DND-41 (cell line): ENCODE measurements at regions not wholly inside any gene's neighbourhood (a gene's known extent, or its start where the extent isn't known, plus 50 kb on each side); places are given as distances from the start of the nearest gene placed in this dataset.

ENCODE experiments used
- ATAC-seq: fragments of 200-7000 bp; cut with Tn5 transposase; 3 replicates; pipeline ENCODE4 v1.9.1; 2021; ENCODE audit warnings: low read depth; ENCODE audit not compliant: insufficient read depth
- DNase-seq: peaks from one replicate; pipeline ENCODE4 v3.0.0-alpha.2; 2020
- H2AFZ ChIP-seq: 2 replicates; pipeline ENCODE4 v1.6.0; 2012; ENCODE audit warnings: low read depth, low read length
- H3K27ac ChIP-seq: 2 replicates; pipeline ENCODE4 v1.5.1; 2012; ENCODE audit warnings: low read length, inconsistent platforms
- H3K27me3 ChIP-seq: fragments of 200-600 bp; sonication (generic); 2 replicates; pipeline ENCODE4 v1.6.0; 2012; ENCODE audit warnings: low read length, mild to moderate bottlenecking, inconsistent platforms; ENCODE audit not compliant: insufficient read depth, poor library complexity
- H3K36me3 ChIP-seq: 2 replicates; pipeline ENCODE4 v1.5.1; 2012; ENCODE audit warnings: low read length, inconsistent platforms; ENCODE audit not compliant: insufficient read depth
- H3K4me1 ChIP-seq: 2 replicates; pipeline ENCODE4 v1.5.1; 2012; ENCODE audit warnings: mild to moderate bottlenecking, low read length; ENCODE audit not compliant: insufficient read depth
- H3K4me2 ChIP-seq: 2 replicates; pipeline ENCODE4 v1.6.0; 2012; ENCODE audit warnings: mild to moderate bottlenecking, moderate library complexity, low read length, inconsistent platforms; ENCODE audit not compliant: insufficient read depth
- H3K4me3 ChIP-seq, 2 experiments: fragments of 200-600 bp in 1 of 2; shearing (Covaris generic) in 1 of 2; 2 replicates each; pipeline ENCODE4 v1.5.1; 2012 to 2016; ENCODE audit warnings: inconsistent platforms in 2 of 2, low read length in 2 of 2, mild to moderate bottlenecking in 2 of 2, low read depth in 1 of 2, moderate library complexity in 1 of 2
- H3K79me2 ChIP-seq: 2 replicates; pipeline ENCODE4 v1.6.0; 2012; ENCODE audit warnings: low read length, inconsistent platforms; ENCODE audit not compliant: insufficient read depth
- H3K9ac ChIP-seq: 2 replicates; pipeline ENCODE4 v1.6.0; 2012; ENCODE audit warnings: low read depth, mild to moderate bottlenecking, inconsistent platforms, low read length, moderate library complexity
- H3K9me3 ChIP-seq: 2 replicates; pipeline ENCODE4 v1.5.1; 2012; ENCODE audit warnings: low read length, moderate library complexity, mild to moderate bottlenecking, inconsistent platforms; ENCODE audit not compliant: insufficient read depth, severe bottlenecking
- H4K20me1 ChIP-seq: 2 replicates; pipeline ENCODE4 v1.6.0; 2012; ENCODE audit warnings: low read length; ENCODE audit not compliant: insufficient read depth
- EZH2 ChIP-seq: IDR thresholded peaks from 3 replicates; pipeline ENCODE4 v1.6.1; 2012; ENCODE audit warnings: borderline replicate concordance, low read depth, mild to moderate bottlenecking, moderate library complexity, low read length, inconsistent platforms; ENCODE audit not compliant: severe bottlenecking
- TF ChIP-seq, protein P1 (sequence below): IDR thresholded peaks from 2 replicates; pipeline ENCODE4 v1.5.1; 2012; ENCODE audit warnings: borderline replicate concordance, low read length, moderate library complexity, mild to moderate bottlenecking; ENCODE audit not compliant: poor library complexity, severe bottlenecking; ENCODE audit errors: extremely low read depth

DNA sequence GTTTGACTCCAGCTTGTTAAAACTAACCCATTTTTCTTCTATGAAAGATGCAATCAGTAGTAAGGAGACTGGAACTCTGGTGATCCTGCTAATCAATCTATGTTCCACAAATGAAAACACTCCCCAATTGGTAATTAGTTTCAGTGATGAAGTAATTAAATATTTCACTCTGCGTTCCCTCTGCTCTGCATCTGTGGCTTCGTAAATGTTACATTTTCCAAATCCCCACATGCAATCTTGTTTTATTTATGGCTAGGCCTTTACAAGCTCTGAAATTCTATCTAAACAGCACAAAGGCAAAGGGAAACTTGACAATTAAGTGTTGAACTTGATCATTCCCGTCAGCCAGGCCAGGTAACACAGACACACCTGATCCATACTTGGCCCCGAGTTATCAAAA lies 231.4 kb upstream of the OSR1 start:
- Histone ChIP-seq H3K9ac (no peak overlapping the region), H2AFZ (no peak overlapping the region), H3K4me1 (no peaks in the 10 kb centered on the region), H3K4me2 (no peak overlapping the region), H3K36me3 (no peaks in the 10 kb centered on the region), H4K20me1 (no peaks in the 10 kb centered on the region), H3K27me3 (no peaks in the 10 kb centered on the region), H3K4me3 (no peak overlapping the region), H3K9me3 (no peaks in the 10 kb centered on the region), H3K79me2 (no peaks in the 10 kb centered on the region), H3K27ac (no peak overlapping the region)
- ATAC-seq (no peak), DNase-seq (no peak)
- TF ChIP-seq EZH2 = no peak
- TF ChIP-seq, protein P1, sequence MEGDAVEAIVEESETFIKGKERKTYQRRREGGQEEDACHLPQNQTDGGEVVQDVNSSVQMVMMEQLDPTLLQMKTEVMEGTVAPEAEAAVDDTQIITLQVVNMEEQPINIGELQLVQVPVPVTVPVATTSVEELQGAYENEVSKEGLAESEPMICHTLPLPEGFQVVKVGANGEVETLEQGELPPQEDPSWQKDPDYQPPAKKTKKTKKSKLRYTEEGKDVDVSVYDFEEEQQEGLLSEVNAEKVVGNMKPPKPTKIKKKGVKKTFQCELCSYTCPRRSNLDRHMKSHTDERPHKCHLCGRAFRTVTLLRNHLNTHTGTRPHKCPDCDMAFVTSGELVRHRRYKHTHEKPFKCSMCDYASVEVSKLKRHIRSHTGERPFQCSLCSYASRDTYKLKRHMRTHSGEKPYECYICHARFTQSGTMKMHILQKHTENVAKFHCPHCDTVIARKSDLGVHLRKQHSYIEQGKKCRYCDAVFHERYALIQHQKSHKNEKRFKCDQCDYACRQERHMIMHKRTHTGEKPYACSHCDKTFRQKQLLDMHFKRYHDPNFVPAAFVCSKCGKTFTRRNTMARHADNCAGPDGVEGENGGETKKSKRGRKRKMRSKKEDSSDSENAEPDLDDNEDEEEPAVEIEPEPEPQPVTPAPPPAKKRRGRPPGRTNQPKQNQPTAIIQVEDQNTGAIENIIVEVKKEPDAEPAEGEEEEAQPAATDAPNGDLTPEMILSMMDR = no peak

DNA sequence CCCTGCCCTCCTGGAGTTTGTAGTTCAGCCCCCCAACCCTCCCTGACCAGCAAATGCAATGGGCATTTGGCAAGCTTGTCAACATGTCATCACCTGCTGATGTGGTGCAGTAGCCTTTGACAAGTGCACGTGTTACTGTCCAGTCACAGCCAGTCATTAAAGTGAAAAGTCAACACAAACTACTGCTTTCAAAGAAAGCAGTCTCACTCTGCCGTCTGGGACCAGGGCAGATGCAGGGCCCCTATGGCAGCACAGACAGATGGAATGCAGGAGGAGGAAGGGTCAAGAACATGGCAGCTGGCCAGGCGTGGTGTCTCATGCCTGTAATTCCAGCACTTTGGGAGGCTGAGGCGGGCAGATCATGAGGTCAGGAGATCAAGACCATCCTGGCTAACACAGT lies 222.4 kb upstream of the OSR1 start:
- TF ChIP-seq EZH2 = no peak
- TF ChIP-seq, protein P1 = no peak
- Histone ChIP-seq H3K4me3 (no peak overlapping the region), H3K4me1 (no peaks in the 10 kb centered on the region), H4K20me1 (no peaks in the 10 kb centered on the region), H3K27ac (no peak overlapping the region), H2AFZ (no peak overlapping the region), H3K9ac (no peak overlapping the region), H3K79me2 (no peaks in the 10 kb centered on the region), H3K36me3 (no peaks in the 10 kb centered on the region), H3K27me3 (no peaks in the 10 kb centered on the region), H3K4me2 (no peak overlapping the region), H3K9me3 (no peaks in the 10 kb centered on the region)
- DNase-seq (no peak), ATAC-seq (no peak)

DNA sequence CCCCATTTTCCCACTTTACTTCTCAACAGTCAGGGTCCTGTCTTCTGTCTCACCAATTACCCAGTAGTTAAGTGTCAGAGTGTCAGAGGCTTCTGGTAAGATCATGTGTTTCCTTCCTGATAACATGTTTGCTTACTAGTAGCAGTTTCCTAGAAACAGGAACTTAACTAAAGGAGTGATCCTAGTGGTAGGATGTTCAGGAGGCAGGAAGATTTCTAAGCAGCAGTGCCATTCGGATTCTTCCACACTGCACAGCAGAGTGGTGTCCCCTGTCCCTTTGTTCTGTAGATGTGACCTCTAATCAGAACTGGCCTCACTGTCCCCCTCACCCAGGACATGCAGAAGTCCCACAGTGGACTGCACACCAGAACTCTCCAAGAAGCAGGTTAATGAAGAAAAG lies 221.8 kb upstream of the OSR1 start:
- H3K4me2 ChIP-seq = no peak overlapping the region
- no peak for DNase-seq
- no peaks in the 10 kb centered on the region for H3K79me2 ChIP-seq
- H3K9ac ChIP-seq = no peak overlapping the region
- ATAC-seq = no peak
- H3K36me3 ChIP-seq = no peaks in the 10 kb centered on the region
- no peak for TF ChIP-seq EZH2
- TF ChIP-seq, protein P1 = no peak
- no peak overlapping the region for H3K4me3 ChIP-seq
- no peaks in the 10 kb centered on the region for H3K9me3 ChIP-seq
- no peak overlapping the region for H2AFZ ChIP-seq
- no peaks in the 10 kb centered on the region for H3K27me3 ChIP-seq
- H3K27ac ChIP-seq = no peak overlapping the region
- no peaks in the 10 kb centered on the region for H4K20me1 ChIP-seq
- no peaks in the 10 kb centered on the region for H3K4me1 ChIP-seq

DNA sequence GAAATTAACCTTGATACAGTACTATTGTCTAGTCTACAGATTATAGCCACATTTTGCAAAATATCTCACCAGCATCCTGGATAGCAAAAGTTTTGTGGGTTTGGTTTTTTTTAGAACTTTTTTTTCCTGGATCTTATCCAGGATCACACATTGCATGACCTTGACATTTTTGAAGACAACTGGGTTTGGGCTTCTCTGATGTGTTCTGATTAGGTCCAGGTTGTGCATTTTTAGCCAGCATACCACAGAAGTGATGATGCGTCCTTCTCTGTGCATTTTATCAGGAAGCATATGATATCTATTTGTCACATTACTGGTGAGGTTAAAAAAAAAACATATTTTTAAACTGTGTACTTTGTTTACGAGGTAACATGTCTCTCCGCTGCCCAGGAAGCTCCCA lies 221.0 kb upstream of the OSR1 start:
- Histone ChIP-seq H3K9ac (no peak overlapping the region), H3K27ac (no peak overlapping the region), H3K4me1 (no peaks in the 10 kb centered on the region), H4K20me1 (no peaks in the 10 kb centered on the region), H3K36me3 (no peaks in the 10 kb centered on the region), H3K4me3 (no peak overlapping the region), H2AFZ (no peak overlapping the region), H3K4me2 (no peak overlapping the region), H3K27me3 (no peaks in the 10 kb centered on the region), H3K79me2 (no peaks in the 10 kb centered on the region), H3K9me3 (no peaks in the 10 kb centered on the region)
- TF ChIP-seq, protein P1 = no peak
- no peak for TF ChIP-seq EZH2
- DNase-seq (no peak), ATAC-seq (no peak)
